HG03066 (cell line): ENCODE measurements at regions not wholly inside any gene's neighbourhood (a gene's known extent, or its start where the extent isn't known, plus 50 kb on each side); places are given as distances from the start of the nearest gene placed in this dataset.

Source experiments
- ATAC-seq: cut with Tn5 transposase; IDR thresholded peaks from one replicate; pipeline ENCODE4 v1.9.1; 2021; ENCODE audit warnings: low read depth; ENCODE audit not compliant: unreplicated experiment

GRCh38 chr5:96079962-96080361 lies 118.3 kb upstream of the ELL2 start:
- no peak for ATAC-seq

- ATAC-seq: no peak
Measured at GRCh38 chr5:96079075-96079474, 117.4 kb upstream of the ELL2 start.

- no peak for ATAC-seq
Measured at GRCh38 chr5:96076451-96076850, 114.8 kb upstream of the ELL2 start.

- no peak for ATAC-seq
Measured at GRCh38 chr5:96075579-96076289, 114.1 kb upstream of the ELL2 start.

- ATAC-seq: no peak
Measured at GRCh38 chr5:96074870-96075269, 113.2 kb upstream of the ELL2 start.

GRCh38 chr5:96074460-96074859 lies 112.8 kb upstream of the ELL2 start:
- ATAC-seq: no peak

GRCh38 chr5:96072791-96073165 lies 111.1 kb upstream of the ELL2 start:
- ATAC-seq: no peak

- ATAC-seq: no peak
Measured at GRCh38 chr5:96072138-96072790, 110.6 kb upstream of the ELL2 start.

- ATAC-seq: no peak
Measured at GRCh38 chr5:96070622-96071225, 109.1 kb upstream of the ELL2 start.

GRCh38 chr5:96067894-96068614 lies 106.4 kb upstream of the ELL2 start:
- no peak for ATAC-seq

GRCh38 chr5:96067251-96067650 lies 105.6 kb upstream of the ELL2 start:
- ATAC-seq: no peak

- ATAC-seq: no peak
Measured at GRCh38 chr5:96066386-96066719, 104.7 kb upstream of the ELL2 start.

GRCh38 chr5:96065685-96066385 lies 104.2 kb upstream of the ELL2 start:
- no peak for ATAC-seq

GRCh38 chr5:96064877-96065276 lies 103.2 kb upstream of the ELL2 start:
- ATAC-seq: no peak

- ATAC-seq: no peak
Measured at GRCh38 chr5:96062836-96063235, 101.2 kb upstream of the ELL2 start.

- no peak for ATAC-seq
Measured at GRCh38 chr5:96058084-96058483, 96.4 kb upstream of the ELL2 start.

- ATAC-seq: no peak
Measured at GRCh38 chr5:96054311-96055030, 92.8 kb upstream of the ELL2 start.

- ATAC-seq: no peak
Measured at GRCh38 chr5:96053063-96053735, 91.5 kb upstream of the ELL2 start.

- no peak for ATAC-seq
Measured at GRCh38 chr5:96052374-96052773, 90.7 kb upstream of the ELL2 start.

- ATAC-seq: no peak
Measured at GRCh38 chr5:96051401-96051830, 89.8 kb upstream of the ELL2 start.
